Panc1 (cell line): ENCODE measurements at regions not wholly inside any gene's neighbourhood (a gene's known extent, or its start where the extent isn't known, plus 50 kb on each side); places are given as distances from the start of the nearest gene placed in this dataset.

Experiments used
- POLR2AphosphoS5 ChIP-seq: IDR thresholded peaks from 2 replicates; pipeline ENCODE4 v1.6.1; 2012; ENCODE audit warnings: mild to moderate bottlenecking, low read depth, low read length, moderate library complexity
- REST ChIP-seq, 2 experiments: IDR thresholded peaks; 2 replicates each; pipeline ENCODE4 v1.6.1; 2011 to 2012; ENCODE audit warnings: low read depth in 2 of 2, control low read depth in 1 of 2, low read length in 1 of 2, mild to moderate bottlenecking in 1 of 2, moderate library complexity in 1 of 2; ENCODE audit not compliant: insufficient read depth in 1 of 2
- SIN3A ChIP-seq: IDR thresholded peaks from 2 replicates; pipeline ENCODE4 v1.6.1; 2012; ENCODE audit warnings: low read depth, mild to moderate bottlenecking, low read length, moderate library complexity, borderline replicate concordance; ENCODE audit not compliant: insufficient read depth
- TCF7L2 ChIP-seq: IDR thresholded peaks from 2 replicates; pipeline ENCODE4 v1.6.1; 2011; ENCODE audit warnings: mild to moderate bottlenecking, low read depth, low read length, inconsistent platforms
- TF ChIP-seq, protein P1 (sequence below): fragments of 450-650 bp; IDR thresholded peaks from 2 replicates; pipeline ENCODE4 v1.5.1; 2017; ENCODE audit warnings: mild to moderate bottlenecking

DNA sequence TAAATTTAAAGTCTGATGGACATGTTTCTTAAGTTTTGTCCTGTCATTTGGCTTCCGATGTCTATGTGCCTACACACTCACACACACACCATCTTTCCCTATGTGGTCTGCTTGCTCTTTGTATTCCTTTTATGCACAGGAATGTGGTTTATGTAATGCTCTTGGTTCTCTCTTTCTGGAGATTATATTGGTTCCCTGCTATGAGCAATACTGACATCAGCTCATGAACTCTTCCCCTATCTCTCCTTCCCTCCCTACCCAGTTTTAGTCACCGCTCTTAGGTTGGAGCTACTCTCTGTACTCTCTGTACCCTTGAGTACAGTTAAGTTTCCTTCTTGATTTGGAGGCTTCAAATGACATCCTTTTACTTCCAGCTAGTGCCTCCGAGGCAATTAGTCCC lies 77.9 kb upstream of the MVB12B start:
- TF ChIP-seq REST (IDR thresholded peaks at IDR 0.05; ENCODE audit: insufficient read depth in 1 of 2, low read depth in 2 of 2, low read length in 1 of 2) (no peak), SIN3A (no peak), POLR2AphosphoS5 (no peak), TCF7L2 (no peak)
- TF ChIP-seq, protein P1, sequence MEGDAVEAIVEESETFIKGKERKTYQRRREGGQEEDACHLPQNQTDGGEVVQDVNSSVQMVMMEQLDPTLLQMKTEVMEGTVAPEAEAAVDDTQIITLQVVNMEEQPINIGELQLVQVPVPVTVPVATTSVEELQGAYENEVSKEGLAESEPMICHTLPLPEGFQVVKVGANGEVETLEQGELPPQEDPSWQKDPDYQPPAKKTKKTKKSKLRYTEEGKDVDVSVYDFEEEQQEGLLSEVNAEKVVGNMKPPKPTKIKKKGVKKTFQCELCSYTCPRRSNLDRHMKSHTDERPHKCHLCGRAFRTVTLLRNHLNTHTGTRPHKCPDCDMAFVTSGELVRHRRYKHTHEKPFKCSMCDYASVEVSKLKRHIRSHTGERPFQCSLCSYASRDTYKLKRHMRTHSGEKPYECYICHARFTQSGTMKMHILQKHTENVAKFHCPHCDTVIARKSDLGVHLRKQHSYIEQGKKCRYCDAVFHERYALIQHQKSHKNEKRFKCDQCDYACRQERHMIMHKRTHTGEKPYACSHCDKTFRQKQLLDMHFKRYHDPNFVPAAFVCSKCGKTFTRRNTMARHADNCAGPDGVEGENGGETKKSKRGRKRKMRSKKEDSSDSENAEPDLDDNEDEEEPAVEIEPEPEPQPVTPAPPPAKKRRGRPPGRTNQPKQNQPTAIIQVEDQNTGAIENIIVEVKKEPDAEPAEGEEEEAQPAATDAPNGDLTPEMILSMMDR, result no peak
